ENCODE measurements at regions not wholly inside any gene's neighbourhood (a gene's known extent, or its start where the extent isn't known, plus 50 kb on each side); places are given as distances from the start of the nearest gene placed in this dataset.

- TF ChIP-seq POLR2AphosphoS5 (IDR thresholded peaks at IDR 0.05; ENCODE audit: low read depth, low read length), result no peak
- TF ChIP-seq REST (IDR thresholded peaks at IDR 0.05; ENCODE audit: insufficient read depth in 1 of 2, low read depth in 2 of 2, low read length in 2 of 2), result no peak
- TF ChIP-seq FOXP2 (optimal IDR thresholded peaks at IDR 0.05; ENCODE audit: borderline replicate concordance, extremely low read depth, extremely low read length, insufficient read depth), result no peak
- no peak for TF ChIP-seq SIN3A (IDR thresholded peaks at IDR 0.05; ENCODE audit: borderline replicate concordance, insufficient read depth, low read length)
- no peak for TF ChIP-seq TAF1 (IDR thresholded peaks at IDR 0.05; ENCODE audit: borderline replicate concordance, insufficient read depth, low read length)
These were observed 134.6 kb downstream of the HMX1 start for GRCh38 chr4:8737075-8737474.

DNA sequence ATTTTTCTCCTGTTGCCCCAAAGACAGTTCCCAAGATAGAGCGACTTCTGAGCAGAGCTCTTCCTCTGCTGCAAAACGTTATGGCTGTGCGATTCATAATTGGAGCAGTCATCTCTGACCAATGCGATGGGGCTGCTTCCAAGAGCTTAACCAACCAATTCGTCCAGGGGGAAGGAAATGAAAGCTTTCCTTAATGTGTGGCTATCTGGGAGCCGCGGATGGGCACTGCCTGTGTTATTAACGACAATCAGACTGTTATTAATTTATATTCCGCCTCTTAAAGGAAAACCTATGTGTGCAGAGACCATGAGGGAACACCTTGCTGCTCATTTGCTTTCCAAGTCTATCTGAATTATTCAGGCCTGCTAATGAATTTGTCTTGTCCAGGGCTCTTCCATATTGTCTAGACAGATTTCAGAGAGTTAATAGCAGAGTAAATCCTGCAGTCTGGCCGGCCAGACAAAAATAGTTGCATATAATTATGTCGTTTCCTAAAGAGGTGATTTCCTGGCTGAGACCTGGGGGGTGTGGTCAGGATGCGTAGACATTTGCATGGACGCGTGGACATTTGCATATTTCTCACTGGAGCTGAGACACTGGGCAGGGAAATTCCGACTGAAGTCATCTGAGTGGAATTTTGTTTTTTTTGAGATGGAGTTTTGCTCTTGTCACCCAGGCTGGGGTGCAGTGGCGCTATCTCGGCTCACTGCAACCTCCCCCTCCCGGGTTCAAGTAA, 135.4 kb downstream of the HMX1 start:
- TF ChIP-seq REST (IDR thresholded peaks at IDR 0.05; ENCODE audit: insufficient read depth in 1 of 2, low read depth in 2 of 2, low read length in 2 of 2) (no peak), FOXP2 (optimal IDR thresholded peaks at IDR 0.05; ENCODE audit: borderline replicate concordance, extremely low read depth, extremely low read length, insufficient read depth) (no peak), SIN3A (IDR thresholded peaks at IDR 0.05; ENCODE audit: borderline replicate concordance, insufficient read depth, low read length) (no peak)

- TF ChIP-seq REST (IDR thresholded peaks at IDR 0.05; ENCODE audit: insufficient read depth in 1 of 2, low read depth in 2 of 2, low read length in 2 of 2), result no peak
- TF ChIP-seq FOXP2 (optimal IDR thresholded peaks at IDR 0.05; ENCODE audit: borderline replicate concordance, extremely low read depth, extremely low read length, insufficient read depth), result no peak
- no peak for TF ChIP-seq POLR2AphosphoS5 (IDR thresholded peaks at IDR 0.05; ENCODE audit: low read depth, low read length)
- TF ChIP-seq TAF1 (IDR thresholded peaks at IDR 0.05; ENCODE audit: borderline replicate concordance, insufficient read depth, low read length), result no peak
- no peak for TF ChIP-seq SIN3A (IDR thresholded peaks at IDR 0.05; ENCODE audit: borderline replicate concordance, insufficient read depth, low read length)
These were observed 136.2 kb downstream of the HMX1 start for GRCh38 chr4:8735236-8736089.

- no peak for TF ChIP-seq FOXP2 (optimal IDR thresholded peaks at IDR 0.05; ENCODE audit: borderline replicate concordance, extremely low read depth, extremely low read length, insufficient read depth)
- no peak for TF ChIP-seq REST (IDR thresholded peaks at IDR 0.05; ENCODE audit: insufficient read depth in 1 of 2, low read depth in 2 of 2, low read length in 2 of 2)
- TF ChIP-seq SIN3A (IDR thresholded peaks at IDR 0.05; ENCODE audit: borderline replicate concordance, insufficient read depth, low read length), result no peak
- no peak for TF ChIP-seq POLR2AphosphoS5 (IDR thresholded peaks at IDR 0.05; ENCODE audit: low read depth, low read length)
- no peak for TF ChIP-seq TAF1 (IDR thresholded peaks at IDR 0.05; ENCODE audit: borderline replicate concordance, insufficient read depth, low read length)
These were observed 138.9 kb downstream of the HMX1 start for GRCh38 chr4:8732681-8733243.

Measured in PFSK-1 (cell line).